ENCODE measurements at regions not wholly inside any gene's neighbourhood (a gene's known extent, or its start where the extent isn't known, plus 50 kb on each side); places are given as distances from the start of the nearest gene placed in this dataset.
"Not testable (repeated sequence)": the region's sequence is repeated elsewhere in the genome, so short reads cannot be mapped to it uniquely, and the experiment has no call there.

- H3K4me2 ChIP-seq (ENCODE audit: extremely low read depth, insufficient read depth, low read length); H3K4me1 ChIP-seq (ENCODE audit: control insufficient read depth, extremely low read depth, insufficient read depth, low read length); H2AFZ ChIP-seq (ENCODE audit: low read length); H3K36me3 ChIP-seq (ENCODE audit: control insufficient read depth, insufficient read depth, low read length); DNase-seq (ENCODE audit: low read depth in 2 of 2); H3K4me3 ChIP-seq (replicated peaks in 1 of 4; ENCODE audit: control extremely low read depth in 1 of 4, insufficient read depth in 1 of 4, low read depth in 3 of 4, low read length in 4 of 4); H3K9ac ChIP-seq (ENCODE audit: insufficient read depth, low read length); H3K79me2 ChIP-seq (ENCODE audit: control insufficient read depth, insufficient read depth, low read length); H3K27ac ChIP-seq (ENCODE audit: insufficient read depth, low read length); H3K9me3 ChIP-seq (ENCODE audit: control insufficient read depth, insufficient read depth, low read depth, low read length); H3K27me3 ChIP-seq (ENCODE audit: control insufficient read depth, insufficient read depth, low read length); H4K20me1 ChIP-seq (ENCODE audit: control insufficient read depth, extremely low read depth, insufficient read depth, low read length): not testable (repeated sequence)
These were observed 123.1 kb upstream of the CRY1 start for GRCh38 chr12:107216411-107216810.

GRCh38 chr12:107219301-107219700 is 126.0 kb upstream of the CRY1 start:
- Histone ChIP-seq H3K27ac (ENCODE audit: insufficient read depth, low read length) (no peak overlapping the region), H2AFZ (ENCODE audit: low read length) (no peak overlapping the region), H3K36me3 (ENCODE audit: control insufficient read depth, insufficient read depth, low read length) (no peaks in the 10 kb centered on the region), H3K9me3 (ENCODE audit: control insufficient read depth, insufficient read depth, low read depth, low read length) (no peaks in the 10 kb centered on the region), H3K4me2 (ENCODE audit: extremely low read depth, insufficient read depth, low read length) (no peak overlapping the region), H3K27me3 (ENCODE audit: control insufficient read depth, insufficient read depth, low read length) (no peaks in the 10 kb centered on the region), H4K20me1 (ENCODE audit: control insufficient read depth, extremely low read depth, insufficient read depth, low read length) (no peaks in the 10 kb centered on the region), H3K79me2 (ENCODE audit: control insufficient read depth, insufficient read depth, low read length) (no peaks in the 10 kb centered on the region), H3K9ac (ENCODE audit: insufficient read depth, low read length) (no peak overlapping the region), H3K4me3 (replicated peaks in 1 of 4; ENCODE audit: control extremely low read depth in 1 of 4, insufficient read depth in 1 of 4, low read depth in 3 of 4, low read length in 4 of 4) (no peak overlapping the region), H3K4me1 (ENCODE audit: control insufficient read depth, extremely low read depth, insufficient read depth, low read length) (no peaks in the 10 kb centered on the region)
- TF ChIP-seq CTCF (conservative IDR thresholded peaks at IDR 0.05 in 1 of 2, IDR thresholded peaks at IDR 0.05 in 1 of 2; ENCODE audit: low read depth in 1 of 2, low read length in 2 of 2) (no peak), EZH2 (IDR thresholded peaks at IDR 0.05; ENCODE audit: low read length, missing control alignments) (no peak)
- no peak for DNase-seq (ENCODE audit: low read depth in 2 of 2)

GRCh38 chr12:107221913-107222312 is 128.6 kb upstream of the CRY1 start:
- Histone ChIP-seq H3K27ac (ENCODE audit: insufficient read depth, low read length) (no peak overlapping the region), H4K20me1 (ENCODE audit: control insufficient read depth, extremely low read depth, insufficient read depth, low read length) (no peaks in the 10 kb centered on the region), H3K4me1 (ENCODE audit: control insufficient read depth, extremely low read depth, insufficient read depth, low read length) (no peaks in the 10 kb centered on the region), H3K4me3 (replicated peaks in 1 of 4; ENCODE audit: control extremely low read depth in 1 of 4, insufficient read depth in 1 of 4, low read depth in 3 of 4, low read length in 4 of 4) (no peak overlapping the region), H3K27me3 (ENCODE audit: control insufficient read depth, insufficient read depth, low read length) (no peaks in the 10 kb centered on the region), H3K9ac (ENCODE audit: insufficient read depth, low read length) (no peak overlapping the region), H2AFZ (ENCODE audit: low read length) (no peak overlapping the region), H3K79me2 (ENCODE audit: control insufficient read depth, insufficient read depth, low read length) (no peaks in the 10 kb centered on the region), H3K36me3 (ENCODE audit: control insufficient read depth, insufficient read depth, low read length) (no peaks in the 10 kb centered on the region), H3K9me3 (ENCODE audit: control insufficient read depth, insufficient read depth, low read depth, low read length) (no peaks in the 10 kb centered on the region), H3K4me2 (ENCODE audit: extremely low read depth, insufficient read depth, low read length) (no peak overlapping the region)
- no peak for TF ChIP-seq EZH2 (IDR thresholded peaks at IDR 0.05; ENCODE audit: low read length, missing control alignments)
- DNase-seq (ENCODE audit: low read depth in 2 of 2): no peak

- H3K4me2 ChIP-seq (ENCODE audit: extremely low read depth, insufficient read depth, low read length): no peak overlapping the region
- no peaks in the 10 kb centered on the region for H3K27me3 ChIP-seq (ENCODE audit: control insufficient read depth, insufficient read depth, low read length)
- no peaks in the 10 kb centered on the region for H3K79me2 ChIP-seq (ENCODE audit: control insufficient read depth, insufficient read depth, low read length)
- H2AFZ ChIP-seq (ENCODE audit: low read length): no peak overlapping the region
- TF ChIP-seq CTCF (conservative IDR thresholded peaks at IDR 0.05 in 1 of 2, IDR thresholded peaks at IDR 0.05 in 1 of 2; ENCODE audit: low read depth in 1 of 2, low read length in 2 of 2) (no peak), EZH2 (IDR thresholded peaks at IDR 0.05; ENCODE audit: low read length, missing control alignments) (no peak)
- H3K4me1 ChIP-seq (ENCODE audit: control insufficient read depth, extremely low read depth, insufficient read depth, low read length): no peaks in the 10 kb centered on the region
- H4K20me1 ChIP-seq (ENCODE audit: control insufficient read depth, extremely low read depth, insufficient read depth, low read length): no peaks in the 10 kb centered on the region
- no peak overlapping the region for H3K27ac ChIP-seq (ENCODE audit: insufficient read depth, low read length)
- H3K4me3 ChIP-seq (replicated peaks in 1 of 4; ENCODE audit: control extremely low read depth in 1 of 4, insufficient read depth in 1 of 4, low read depth in 3 of 4, low read length in 4 of 4): no peak overlapping the region
- no peaks in the 10 kb centered on the region for H3K9me3 ChIP-seq (ENCODE audit: control insufficient read depth, insufficient read depth, low read depth, low read length)
- no peaks in the 10 kb centered on the region for H3K36me3 ChIP-seq (ENCODE audit: control insufficient read depth, insufficient read depth, low read length)
- peak in 1 of 2 donors; percentile 46 for DNase-seq (ENCODE audit: low read depth in 2 of 2)
- no peak overlapping the region for H3K9ac ChIP-seq (ENCODE audit: insufficient read depth, low read length)
These were observed 130.5 kb upstream of the CRY1 start for GRCh38 chr12:107223821-107224220.

All from fibroblast of lung (primary cell).